Neutrophil (primary cell): ENCODE measurements at regions not wholly inside any gene's neighbourhood (a gene's known extent, or its start where the extent isn't known, plus 50 kb on each side); places are given as distances from the start of the nearest gene placed in this dataset.

ENCODE experiments used
- H3K27ac ChIP-seq: fragments of 200-600 bp; sonication (generic); 2 replicates; pipeline ENCODE4 v1.5.1; 2016; ENCODE audit warnings: mild to moderate bottlenecking, moderate library complexity
- H3K27me3 ChIP-seq: fragments of 200-600 bp; sonication (generic); 2 replicates; pipeline ENCODE4 v1.6.0; 2016; ENCODE audit warnings: mild to moderate bottlenecking
- H3K36me3 ChIP-seq: fragments of 200-600 bp; sonication (generic); 2 replicates; pipeline ENCODE4 v1.5.1; 2017
- H3K4me1 ChIP-seq, 2 experiments: fragments of 200-600 bp in 1 of 2; sonication (generic) in 1 of 2; 1 replicate in 1 of 2; 2 replicates in 1 of 2; pipeline versions ENCODE4 v1.5.1 to v1.6.1; 2013 to 2016; ENCODE audit warnings: low read depth in 1 of 2, low read length in 1 of 2, mild to moderate bottlenecking in 1 of 2, moderate library complexity in 1 of 2; ENCODE audit not compliant: control insufficient read depth in 1 of 2, insufficient read depth in 1 of 2
- H3K4me3 ChIP-seq, 2 experiments: fragments of 200-600 bp in 1 of 2; sonication (generic) in 1 of 2; 1 replicate in 1 of 2; 2 replicates in 1 of 2; pipeline ENCODE4 v1.5.1; 2013 to 2016; ENCODE audit warnings: low read depth in 1 of 2, low read length in 1 of 2, mild to moderate bottlenecking in 1 of 2, moderate library complexity in 1 of 2
- H3K9me3 ChIP-seq: fragments of 200-600 bp; sonication (generic); 2 replicates; pipeline ENCODE4 v1.5.1; 2016
- TF ChIP-seq, protein P1 (sequence below): fragments of 200-600 bp; sonication (generic); IDR thresholded peaks from 2 replicates; pipeline ENCODE4 v1.5.1; 2016; ENCODE audit warnings: antibody characterized with exemption

DNA sequence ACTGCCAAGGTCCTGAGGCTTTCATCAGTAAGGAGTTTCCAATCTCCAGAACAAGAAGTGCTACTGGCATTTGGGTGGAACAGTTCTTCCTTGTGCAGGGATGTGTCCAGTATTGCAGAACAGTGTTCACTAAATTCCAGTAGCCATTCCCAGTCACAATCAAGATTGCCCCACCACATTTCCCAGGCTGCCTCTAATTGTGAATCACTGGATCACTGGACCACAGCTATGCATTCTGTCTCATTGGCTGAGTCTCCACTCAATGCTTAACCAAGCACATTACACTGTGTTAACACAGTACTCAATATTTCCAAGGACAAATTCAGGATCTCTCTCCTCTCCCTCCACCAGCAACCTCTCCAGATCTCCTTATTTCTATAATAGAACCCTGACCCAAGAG is 160.2 kb upstream of the CCDC150 start:
- peaks cover 7% of the 10 kb centered on the region for H3K27me3 ChIP-seq
- H3K36me3 ChIP-seq: no peaks in the 10 kb centered on the region
- H3K4me3 ChIP-seq: no peak overlapping the region
- H3K9me3 ChIP-seq: no peaks in the 10 kb centered on the region
- no peak overlapping the region for H3K27ac ChIP-seq
- no peaks in the 10 kb centered on the region for H3K4me1 ChIP-seq
- TF ChIP-seq, protein P1, sequence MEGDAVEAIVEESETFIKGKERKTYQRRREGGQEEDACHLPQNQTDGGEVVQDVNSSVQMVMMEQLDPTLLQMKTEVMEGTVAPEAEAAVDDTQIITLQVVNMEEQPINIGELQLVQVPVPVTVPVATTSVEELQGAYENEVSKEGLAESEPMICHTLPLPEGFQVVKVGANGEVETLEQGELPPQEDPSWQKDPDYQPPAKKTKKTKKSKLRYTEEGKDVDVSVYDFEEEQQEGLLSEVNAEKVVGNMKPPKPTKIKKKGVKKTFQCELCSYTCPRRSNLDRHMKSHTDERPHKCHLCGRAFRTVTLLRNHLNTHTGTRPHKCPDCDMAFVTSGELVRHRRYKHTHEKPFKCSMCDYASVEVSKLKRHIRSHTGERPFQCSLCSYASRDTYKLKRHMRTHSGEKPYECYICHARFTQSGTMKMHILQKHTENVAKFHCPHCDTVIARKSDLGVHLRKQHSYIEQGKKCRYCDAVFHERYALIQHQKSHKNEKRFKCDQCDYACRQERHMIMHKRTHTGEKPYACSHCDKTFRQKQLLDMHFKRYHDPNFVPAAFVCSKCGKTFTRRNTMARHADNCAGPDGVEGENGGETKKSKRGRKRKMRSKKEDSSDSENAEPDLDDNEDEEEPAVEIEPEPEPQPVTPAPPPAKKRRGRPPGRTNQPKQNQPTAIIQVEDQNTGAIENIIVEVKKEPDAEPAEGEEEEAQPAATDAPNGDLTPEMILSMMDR: no peak

DNA sequence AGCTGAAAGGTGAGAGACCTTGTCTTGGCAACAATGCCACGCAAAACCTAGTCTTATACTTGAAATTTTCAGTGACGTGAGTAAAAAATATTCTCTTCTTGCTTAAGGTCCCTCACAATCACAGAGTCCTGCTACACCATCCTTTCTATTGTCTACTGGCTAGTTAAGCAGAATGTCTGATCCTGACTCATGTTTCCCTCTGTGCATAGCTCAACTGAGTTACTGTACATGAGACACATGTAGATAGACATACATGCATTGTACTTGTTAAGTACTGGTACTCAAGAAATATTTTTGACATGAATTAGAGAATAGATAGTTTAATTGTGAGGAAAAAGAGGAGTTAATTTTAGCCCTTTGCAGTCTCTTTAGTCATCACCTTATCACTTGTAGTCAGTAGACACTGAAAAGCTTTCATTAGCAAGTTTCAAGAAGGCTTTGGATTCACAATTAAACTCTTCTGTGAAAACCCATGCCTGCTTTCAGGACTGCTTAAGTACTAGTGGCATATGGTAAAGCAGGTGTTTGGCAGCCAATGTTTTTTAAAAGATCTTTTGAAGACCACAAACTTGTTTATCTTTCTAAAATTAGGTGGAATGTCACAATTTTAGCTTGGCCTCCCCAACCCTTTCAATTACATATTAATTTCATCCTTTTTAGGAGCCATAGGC is 158.7 kb upstream of the CCDC150 start:
- Histone ChIP-seq H3K4me3 (no peak overlapping the region), H3K27me3 (peaks cover 7% of the 10 kb centered on the region), H3K9me3 (no peaks in the 10 kb centered on the region), H3K27ac (no peak overlapping the region), H3K36me3 (no peaks in the 10 kb centered on the region), H3K4me1 (no peaks in the 10 kb centered on the region)
- TF ChIP-seq, protein P1: no peak

DNA sequence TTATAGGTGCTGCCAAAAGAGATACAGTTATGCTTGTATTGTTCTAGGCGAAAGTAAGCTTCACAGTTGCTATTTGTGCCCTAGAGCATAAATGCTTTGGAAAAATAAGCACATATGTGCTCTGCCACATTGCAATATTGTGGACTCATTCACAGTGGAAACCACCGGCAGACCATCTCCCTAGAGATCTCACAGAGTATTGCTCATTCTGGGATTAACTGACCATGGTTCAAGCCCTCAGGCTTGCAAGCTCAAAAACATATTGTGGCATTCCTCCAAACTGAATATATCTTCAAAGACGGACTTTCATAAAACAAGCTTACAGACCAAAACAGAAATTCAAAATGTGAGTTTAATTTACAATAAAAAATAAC is 158.2 kb upstream of the CCDC150 start:
- Histone ChIP-seq H3K4me1 (no peaks in the 10 kb centered on the region), H3K27me3 (peaks cover 7% of the 10 kb centered on the region), H3K4me3 (no peak overlapping the region), H3K27ac (no peak overlapping the region), H3K36me3 (no peaks in the 10 kb centered on the region), H3K9me3 (no peaks in the 10 kb centered on the region)
- TF ChIP-seq, protein P1: no peak

DNA sequence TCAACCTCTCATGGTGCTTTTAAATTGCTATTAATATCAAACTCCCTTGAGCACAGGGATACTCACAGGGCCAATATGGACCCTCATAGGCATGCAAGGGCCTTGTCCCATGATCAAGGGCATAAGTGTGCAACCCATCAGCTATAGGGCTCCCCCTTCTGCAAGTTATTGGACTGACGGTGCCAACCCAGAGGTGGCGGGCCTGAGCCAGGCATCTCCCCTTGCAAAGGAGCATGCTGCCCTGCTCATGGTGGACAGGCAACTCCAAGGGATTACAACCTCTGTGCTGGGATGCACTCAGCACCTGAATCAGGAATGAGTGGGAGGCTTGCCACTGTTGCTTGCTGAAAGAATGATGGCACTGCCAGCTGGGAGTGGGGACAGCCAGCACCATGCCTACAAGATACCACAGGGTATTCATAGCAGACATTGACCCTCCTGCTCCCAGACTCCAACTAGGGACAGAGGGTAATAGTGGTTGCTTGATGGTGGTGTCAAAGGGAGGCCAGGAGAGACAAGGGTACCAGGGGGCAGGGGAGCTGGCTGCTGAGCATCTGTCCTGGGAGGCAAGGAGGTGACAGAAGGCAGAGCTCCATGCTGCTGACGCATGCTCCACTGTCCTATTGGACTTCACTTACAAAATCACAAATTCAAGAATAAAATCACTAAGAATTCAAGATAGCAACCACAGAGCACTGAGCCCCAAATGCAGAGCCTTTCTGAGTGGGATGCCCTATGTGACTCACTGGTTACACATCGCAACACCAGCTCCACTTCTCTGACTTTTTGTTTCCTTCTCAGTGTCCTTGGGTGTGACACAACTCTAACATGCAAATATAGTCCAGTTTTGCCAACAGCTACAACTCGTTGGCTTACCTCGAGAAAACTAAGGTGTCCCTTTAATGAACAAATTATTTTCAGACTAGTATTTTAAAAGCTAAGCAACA is 157.1 kb upstream of the CCDC150 start:
- Histone ChIP-seq H3K9me3 (no peaks in the 10 kb centered on the region), H3K27me3 (peaks cover 7% of the 10 kb centered on the region), H3K27ac (no peak overlapping the region), H3K4me1 (no peaks in the 10 kb centered on the region), H3K36me3 (no peaks in the 10 kb centered on the region), H3K4me3 (no peak overlapping the region)
- TF ChIP-seq, protein P1: no peak

DNA sequence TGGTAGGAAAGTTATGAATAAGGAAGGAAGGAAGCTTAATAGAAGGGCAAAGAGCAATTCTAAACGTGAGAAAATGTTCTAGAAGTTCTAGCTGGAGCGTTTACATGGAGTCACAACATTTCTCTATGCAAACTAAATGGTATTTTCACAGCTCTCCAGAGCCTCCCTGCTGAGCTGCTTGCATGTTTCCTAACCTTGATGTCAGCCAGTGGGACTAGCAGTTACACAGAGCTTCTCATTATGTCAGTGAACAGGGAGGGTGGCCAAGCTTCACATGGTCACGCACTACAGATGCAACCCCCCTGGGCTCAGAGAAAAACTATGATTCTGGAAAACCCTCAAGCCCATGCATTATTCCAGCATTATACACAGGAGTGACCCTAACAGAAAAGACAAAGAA is 153.4 kb upstream of the CCDC150 start:
- Histone ChIP-seq H3K4me3 (no peak overlapping the region), H3K27ac (no peak overlapping the region), H3K27me3 (peaks cover 7% of the 10 kb centered on the region), H3K9me3 (no peaks in the 10 kb centered on the region), H3K36me3 (no peaks in the 10 kb centered on the region), H3K4me1 (no peaks in the 10 kb centered on the region)
- TF ChIP-seq, protein P1: no peak
